PC-3 (cell line): ENCODE measurements at regions not wholly inside any gene's neighbourhood (a gene's known extent, or its start where the extent isn't known, plus 50 kb on each side); places are given as distances from the start of the nearest gene placed in this dataset.

Experiments used
- EZH2 ChIP-seq: fragments of 300-600 bp; sonication (generic); IDR thresholded peaks from one replicate; pipeline ENCODE4 v1.6.1; 2017; ENCODE audit warnings: antibody characterized with exemption, mild to moderate bottlenecking, low read length; ENCODE audit not compliant: unreplicated experiment
- EZH2phosphoT487 ChIP-seq: fragments of 300-600 bp; sonication (generic); IDR thresholded peaks from 2 replicates; pipeline ENCODE4 v1.6.1; 2018; ENCODE audit warnings: mild to moderate bottlenecking, antibody characterized with exemption, low read length, borderline replicate concordance
- TF ChIP-seq, protein P1 (sequence below): fragments of 300-600 bp; sonication (generic); conservative IDR thresholded peaks from 2 replicates; pipeline ENCODE4 v1.5.1; 2017; ENCODE audit warnings: antibody characterized with exemption, low read depth, mild to moderate bottlenecking, low read length

- TF ChIP-seq, protein P1, sequence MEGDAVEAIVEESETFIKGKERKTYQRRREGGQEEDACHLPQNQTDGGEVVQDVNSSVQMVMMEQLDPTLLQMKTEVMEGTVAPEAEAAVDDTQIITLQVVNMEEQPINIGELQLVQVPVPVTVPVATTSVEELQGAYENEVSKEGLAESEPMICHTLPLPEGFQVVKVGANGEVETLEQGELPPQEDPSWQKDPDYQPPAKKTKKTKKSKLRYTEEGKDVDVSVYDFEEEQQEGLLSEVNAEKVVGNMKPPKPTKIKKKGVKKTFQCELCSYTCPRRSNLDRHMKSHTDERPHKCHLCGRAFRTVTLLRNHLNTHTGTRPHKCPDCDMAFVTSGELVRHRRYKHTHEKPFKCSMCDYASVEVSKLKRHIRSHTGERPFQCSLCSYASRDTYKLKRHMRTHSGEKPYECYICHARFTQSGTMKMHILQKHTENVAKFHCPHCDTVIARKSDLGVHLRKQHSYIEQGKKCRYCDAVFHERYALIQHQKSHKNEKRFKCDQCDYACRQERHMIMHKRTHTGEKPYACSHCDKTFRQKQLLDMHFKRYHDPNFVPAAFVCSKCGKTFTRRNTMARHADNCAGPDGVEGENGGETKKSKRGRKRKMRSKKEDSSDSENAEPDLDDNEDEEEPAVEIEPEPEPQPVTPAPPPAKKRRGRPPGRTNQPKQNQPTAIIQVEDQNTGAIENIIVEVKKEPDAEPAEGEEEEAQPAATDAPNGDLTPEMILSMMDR = no peak
- no peak for TF ChIP-seq EZH2phosphoT487
- TF ChIP-seq EZH2 = no peak
Measured at GRCh38 chr2:175355246-175355645, 173.7 kb upstream of the ATP5MC3 start.
